ENCODE measurements at regions not wholly inside any gene's neighbourhood (a gene's known extent, or its start where the extent isn't known, plus 50 kb on each side); places are given as distances from the start of the nearest gene placed in this dataset.

DNA sequence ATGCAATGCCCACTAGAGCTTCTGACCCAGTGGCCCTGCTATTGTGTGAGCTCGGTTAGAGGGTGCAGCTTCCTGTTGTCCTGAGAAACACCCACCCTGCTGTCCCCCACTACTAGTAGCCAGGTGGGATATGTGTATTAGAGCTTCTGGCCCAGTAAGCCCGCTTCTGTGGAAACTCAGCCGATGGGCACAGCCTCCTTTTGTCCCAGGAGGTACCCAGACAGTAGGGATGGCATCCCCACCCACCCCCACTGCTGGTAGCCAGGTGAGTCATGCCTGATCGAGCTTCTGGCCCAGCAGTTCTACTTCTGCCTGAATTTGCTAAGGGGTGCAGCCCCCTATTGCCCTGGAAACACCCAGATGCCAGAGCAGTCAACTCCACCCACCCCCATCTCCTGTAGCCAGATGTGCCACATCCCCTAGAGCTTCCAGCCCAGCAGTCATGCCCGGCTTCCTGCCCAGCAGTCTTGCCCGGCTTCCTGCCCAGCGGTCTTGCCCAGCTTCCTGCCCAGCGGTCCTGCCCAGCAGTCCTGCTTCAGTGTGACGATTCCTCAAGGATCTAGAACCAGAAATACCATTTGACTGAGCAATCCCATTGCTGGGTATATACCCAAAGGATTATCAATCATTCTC is 162.7 kb upstream of the KLF8 start:
- no peaks in the 10 kb centered on the region for H3K79me2 ChIP-seq (ENCODE audit: control insufficient read depth, insufficient read depth, low read length)
- no peak overlapping the region for H3K27ac ChIP-seq (ENCODE audit: control insufficient read depth, insufficient read depth)
- DNase-seq (ENCODE audit: low read depth, low spot score), result no peak
- H3K4me3 ChIP-seq, result no peak overlapping the region
- no peak overlapping the region for H2AFZ ChIP-seq (ENCODE audit: control insufficient read depth, low read depth, low read length)
- FAIRE-seq, result no peak
- H3K27me3 ChIP-seq (replicated peaks in 1 of 2; ENCODE audit: control insufficient read depth in 2 of 2, insufficient read depth in 2 of 2, low read length in 1 of 2), result no peaks in the 10 kb centered on the region
- in situ Hi-C loops (cut with MboI), result no loop called here
- ChIA-PET RAD21 (ENCODE audit: unreplicated experiment) (interaction anchor here (0.6 kb wide), 1 partner anchor 32 kb away, joined by 3 read pairs; no protein-coding TSS in a partner anchor), SMC1A (ENCODE audit: uncharacterized antibody, unreplicated experiment) (no interaction called here), CTCF (interaction anchor here (0.9 kb wide), 1 partner anchor 18 kb away, joined by 4 read pairs; no protein-coding TSS in a partner anchor), POLR2A (no interaction called here)
- H3K4me1 ChIP-seq (ENCODE audit: control insufficient read depth, insufficient read depth, low read length), result peaks cover 4% of the 10 kb centered on the region; the same call in 1 of the 2 replicates
- H3K4me2 ChIP-seq (ENCODE audit: control insufficient read depth, insufficient read depth), result no peak overlapping the region
- TF ChIP-seq EP300 (IDR thresholded peaks at IDR 0.05; ENCODE audit: borderline replicate concordance in 1 of 2, control insufficient read depth in 1 of 2, low read depth in 2 of 2, low read length in 2 of 2) (no peak), CHD1 (IDR thresholded peaks at IDR 0.05; ENCODE audit: low read depth, low read length) (no peak), RFX5 (IDR thresholded peaks at IDR 0.05; ENCODE audit: low read depth, low read length) (no peak), NFIC (IDR thresholded peaks at IDR 0.05; ENCODE audit: low read depth, low read length) (no peak), HDAC6 (IDR thresholded peaks at IDR 0.05; ENCODE audit: unreplicated experiment) (no peak), RB1 (IDR thresholded peaks at IDR 0.05; ENCODE audit: borderline replicate concordance) (no peak), NFYA (IDR thresholded peaks at IDR 0.05; ENCODE audit: borderline replicate concordance, low read depth, low read length) (no peak), SMARCA5 (IDR thresholded peaks at IDR 0.05) (no peak)
- TF ChIP-seq, protein P1, sequence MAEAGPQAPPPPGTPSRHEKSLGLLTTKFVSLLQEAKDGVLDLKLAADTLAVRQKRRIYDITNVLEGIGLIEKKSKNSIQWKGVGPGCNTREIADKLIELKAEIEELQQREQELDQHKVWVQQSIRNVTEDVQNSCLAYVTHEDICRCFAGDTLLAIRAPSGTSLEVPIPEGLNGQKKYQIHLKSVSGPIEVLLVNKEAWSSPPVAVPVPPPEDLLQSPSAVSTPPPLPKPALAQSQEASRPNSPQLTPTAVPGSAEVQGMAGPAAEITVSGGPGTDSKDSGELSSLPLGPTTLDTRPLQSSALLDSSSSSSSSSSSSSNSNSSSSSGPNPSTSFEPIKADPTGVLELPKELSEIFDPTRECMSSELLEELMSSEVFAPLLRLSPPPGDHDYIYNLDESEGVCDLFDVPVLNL (IDR thresholded peaks at IDR 0.05; ENCODE audit: low read depth, low read length), result no peak
- TF ChIP-seq, protein P2, sequence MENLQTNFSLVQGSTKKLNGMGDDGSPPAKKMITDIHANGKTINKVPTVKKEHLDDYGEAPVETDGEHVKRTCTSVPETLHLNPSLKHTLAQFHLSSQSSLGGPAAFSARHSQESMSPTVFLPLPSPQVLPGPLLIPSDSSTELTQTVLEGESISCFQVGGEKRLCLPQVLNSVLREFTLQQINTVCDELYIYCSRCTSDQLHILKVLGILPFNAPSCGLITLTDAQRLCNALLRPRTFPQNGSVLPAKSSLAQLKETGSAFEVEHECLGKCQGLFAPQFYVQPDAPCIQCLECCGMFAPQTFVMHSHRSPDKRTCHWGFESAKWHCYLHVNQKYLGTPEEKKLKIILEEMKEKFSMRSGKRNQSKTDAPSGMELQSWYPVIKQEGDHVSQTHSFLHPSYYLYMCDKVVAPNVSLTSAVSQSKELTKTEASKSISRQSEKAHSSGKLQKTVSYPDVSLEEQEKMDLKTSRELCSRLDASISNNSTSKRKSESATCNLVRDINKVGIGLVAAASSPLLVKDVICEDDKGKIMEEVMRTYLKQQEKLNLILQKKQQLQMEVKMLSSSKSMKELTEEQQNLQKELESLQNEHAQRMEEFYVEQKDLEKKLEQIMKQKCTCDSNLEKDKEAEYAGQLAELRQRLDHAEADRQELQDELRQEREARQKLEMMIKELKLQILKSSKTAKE (IDR thresholded peaks at IDR 0.05; ENCODE audit: low read depth, poor library complexity, severe bottlenecking), result no peak
- TF ChIP-seq, protein P3, sequence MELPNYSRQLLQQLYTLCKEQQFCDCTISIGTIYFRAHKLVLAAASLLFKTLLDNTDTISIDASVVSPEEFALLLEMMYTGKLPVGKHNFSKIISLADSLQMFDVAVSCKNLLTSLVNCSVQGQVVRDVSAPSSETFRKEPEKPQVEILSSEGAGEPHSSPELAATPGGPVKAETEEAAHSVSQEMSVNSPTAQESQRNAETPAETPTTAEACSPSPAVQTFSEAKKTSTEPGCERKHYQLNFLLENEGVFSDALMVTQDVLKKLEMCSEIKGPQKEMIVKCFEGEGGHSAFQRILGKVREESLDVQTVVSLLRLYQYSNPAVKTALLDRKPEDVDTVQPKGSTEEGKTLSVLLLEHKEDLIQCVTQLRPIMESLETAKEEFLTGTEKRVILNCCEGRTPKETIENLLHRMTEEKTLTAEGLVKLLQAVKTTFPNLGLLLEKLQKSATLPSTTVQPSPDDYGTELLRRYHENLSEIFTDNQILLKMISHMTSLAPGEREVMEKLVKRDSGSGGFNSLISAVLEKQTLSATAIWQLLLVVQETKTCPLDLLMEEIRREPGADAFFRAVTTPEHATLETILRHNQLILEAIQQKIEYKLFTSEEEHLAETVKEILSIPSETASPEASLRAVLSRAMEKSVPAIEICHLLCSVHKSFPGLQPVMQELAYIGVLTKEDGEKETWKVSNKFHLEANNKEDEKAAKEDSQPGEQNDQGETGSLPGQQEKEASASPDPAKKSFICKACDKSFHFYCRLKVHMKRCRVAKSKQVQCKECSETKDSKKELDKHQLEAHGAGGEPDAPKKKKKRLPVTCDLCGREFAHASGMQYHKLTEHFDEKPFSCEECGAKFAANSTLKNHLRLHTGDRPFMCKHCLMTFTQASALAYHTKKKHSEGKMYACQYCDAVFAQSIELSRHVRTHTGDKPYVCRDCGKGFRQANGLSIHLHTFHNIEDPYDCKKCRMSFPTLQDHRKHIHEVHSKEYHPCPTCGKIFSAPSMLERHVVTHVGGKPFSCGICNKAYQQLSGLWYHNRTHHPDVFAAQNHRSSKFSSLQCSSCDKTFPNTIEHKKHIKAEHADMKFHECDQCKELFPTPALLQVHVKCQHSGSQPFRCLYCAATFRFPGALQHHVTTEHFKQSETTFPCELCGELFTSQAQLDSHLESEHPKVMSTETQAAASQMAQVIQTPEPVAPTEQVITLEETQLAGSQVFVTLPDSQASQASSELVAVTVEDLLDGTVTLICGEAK (IDR thresholded peaks at IDR 0.05; ENCODE audit: borderline replicate concordance), result no peak
- H3K9me3 ChIP-seq (replicated peaks; ENCODE audit: control insufficient read depth, insufficient read depth, low read length), result no peaks in the 10 kb centered on the region
- no peak for ATAC-seq
- H3K9ac ChIP-seq (ENCODE audit: control insufficient read depth, insufficient read depth, low read length), result no peak overlapping the region
- BruUV-seq (replicated peaks), result no TSS peak
- H3K36me3 ChIP-seq (ENCODE audit: control insufficient read depth in 2 of 2, insufficient read depth in 2 of 2, low read length in 1 of 2), result no peaks in the 10 kb centered on the region; a peak in 1 of 4 replicates
- intact Hi-C loops (cut with micrococcal nuclease; ENCODE audit: unreplicated experiment), result loop anchor here (10.0 kb wide), 1 partner anchor 145 kb away; no protein-coding TSS in a partner anchor
- no peaks in the 10 kb centered on the region for H4K20me1 ChIP-seq (ENCODE audit: control insufficient read depth, insufficient read depth)
- 33% methylated on average over 9 of the region's 9 CpGs for WGBS (ENCODE audit: insufficient coverage, insufficient replicate concordance, low lambda C conversion rate, missing lambda C conversion rate)

All from GM12878 (cell line).